Cardiac muscle cell (in vitro differentiated cells and primary cell): ENCODE measurements at regions not wholly inside any gene's neighbourhood (a gene's known extent, or its start where the extent isn't known, plus 50 kb on each side); places are given as distances from the start of the nearest gene placed in this dataset.
"Not testable (repeated sequence)": the region's sequence is repeated elsewhere in the genome, so short reads cannot be mapped to it uniquely, and the experiment has no call there.

ENCODE experiments used
- DNase-seq, 2 donors: peaks; one replicate each; pipeline versions ENCODE4 v3.0.0 to v3.0.0-alpha.2; 2010 to 2017; ENCODE audit warnings: low read depth in 1 of 2, low spot score in 1 of 2
- H3K27ac ChIP-seq: fragments of 200-600 bp; sonication (generic); 2 replicates; pipeline ENCODE4 v1.5.1; 2016
- H3K27me3 ChIP-seq: fragments of 200-600 bp; sonication (generic); 2 replicates; pipeline ENCODE4 v1.6.0; 2016; ENCODE audit warnings: control low read depth
- H3K36me3 ChIP-seq: fragments of 200-600 bp; sonication (generic); 2 replicates; pipeline ENCODE4 v1.5.1; 2016; ENCODE audit warnings: control low read depth
- H3K4me1 ChIP-seq: fragments of 200-600 bp; sonication (generic); 2 replicates; pipeline ENCODE4 v1.8.1; 2017; ENCODE audit warnings: low read depth, mild to moderate bottlenecking, mixed run types
- H3K4me3 ChIP-seq: fragments of 200-600 bp; sonication (generic); 2 replicates; pipeline ENCODE4 v1.5.1; 2016; ENCODE audit warnings: mild to moderate bottlenecking
- H3K9me3 ChIP-seq: fragments of 200-600 bp; sonication (generic); 2 replicates; pipeline ENCODE4 v1.5.1; 2017; ENCODE audit warnings: low read depth, mild to moderate bottlenecking, control low read depth
- TF ChIP-seq, protein P1 (sequence below): IDR thresholded peaks from 2 replicates; pipeline ENCODE4 v1.5.1; 2012; ENCODE audit warnings: low read depth, mild to moderate bottlenecking, low read length

DNA sequence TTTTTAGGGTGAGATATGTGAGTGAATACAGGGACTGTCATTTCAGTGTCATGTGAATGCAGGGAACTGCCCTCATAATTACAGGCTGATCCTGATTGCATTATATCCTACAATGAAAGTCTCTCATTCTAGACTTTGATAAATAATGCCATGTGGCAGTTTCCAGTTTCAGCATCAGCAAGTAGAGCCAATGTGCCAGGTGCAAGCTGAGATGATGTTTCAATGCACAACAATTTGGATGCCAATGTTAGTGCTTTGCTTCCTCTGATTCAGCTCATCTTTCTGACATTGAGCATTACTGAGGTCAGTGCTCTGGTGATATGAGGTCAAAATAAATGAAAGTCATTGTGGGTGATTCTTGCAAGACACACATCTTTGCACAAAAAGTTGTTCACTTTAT lies 63.7 kb upstream of the TFPI start:
- no peak for DNase-seq
- Histone ChIP-seq H3K4me1 (no peaks in the 10 kb centered on the region), H3K27ac (no peak overlapping the region), H3K4me3 (no peak overlapping the region), H3K36me3 (no peaks in the 10 kb centered on the region), H3K27me3 (no peaks in the 10 kb centered on the region), H3K9me3 (no peaks in the 10 kb centered on the region)
- TF ChIP-seq, protein P1, sequence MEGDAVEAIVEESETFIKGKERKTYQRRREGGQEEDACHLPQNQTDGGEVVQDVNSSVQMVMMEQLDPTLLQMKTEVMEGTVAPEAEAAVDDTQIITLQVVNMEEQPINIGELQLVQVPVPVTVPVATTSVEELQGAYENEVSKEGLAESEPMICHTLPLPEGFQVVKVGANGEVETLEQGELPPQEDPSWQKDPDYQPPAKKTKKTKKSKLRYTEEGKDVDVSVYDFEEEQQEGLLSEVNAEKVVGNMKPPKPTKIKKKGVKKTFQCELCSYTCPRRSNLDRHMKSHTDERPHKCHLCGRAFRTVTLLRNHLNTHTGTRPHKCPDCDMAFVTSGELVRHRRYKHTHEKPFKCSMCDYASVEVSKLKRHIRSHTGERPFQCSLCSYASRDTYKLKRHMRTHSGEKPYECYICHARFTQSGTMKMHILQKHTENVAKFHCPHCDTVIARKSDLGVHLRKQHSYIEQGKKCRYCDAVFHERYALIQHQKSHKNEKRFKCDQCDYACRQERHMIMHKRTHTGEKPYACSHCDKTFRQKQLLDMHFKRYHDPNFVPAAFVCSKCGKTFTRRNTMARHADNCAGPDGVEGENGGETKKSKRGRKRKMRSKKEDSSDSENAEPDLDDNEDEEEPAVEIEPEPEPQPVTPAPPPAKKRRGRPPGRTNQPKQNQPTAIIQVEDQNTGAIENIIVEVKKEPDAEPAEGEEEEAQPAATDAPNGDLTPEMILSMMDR, result no peak

DNA sequence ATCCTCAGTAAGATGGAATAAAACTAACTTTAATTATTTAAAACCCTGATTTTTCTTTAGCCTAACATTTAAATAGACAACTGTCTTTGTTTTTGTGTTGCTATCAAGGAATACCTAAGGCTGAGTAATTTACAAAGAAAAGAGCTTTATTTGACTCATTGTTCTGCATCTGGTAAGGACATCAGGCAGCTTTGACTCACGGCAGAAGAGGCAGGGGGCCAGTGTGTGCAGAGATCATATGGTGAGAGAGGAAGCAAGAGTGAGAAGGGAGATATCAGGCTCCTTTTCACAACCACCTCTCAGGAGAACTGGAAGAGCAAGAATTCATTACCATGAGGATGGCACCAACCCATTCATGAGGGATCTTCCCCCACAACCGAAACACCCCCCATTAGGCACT lies 64.6 kb upstream of the TFPI start:
- Histone ChIP-seq H3K9me3 (no peaks in the 10 kb centered on the region), H3K4me3 (no peak overlapping the region), H3K4me1 (no peaks in the 10 kb centered on the region), H3K36me3 (no peaks in the 10 kb centered on the region), H3K27me3 (no peaks in the 10 kb centered on the region), H3K27ac (no peak overlapping the region)
- DNase-seq, result peak in 1 of 2 donors; percentile 12
- TF ChIP-seq, protein P1, result no peak

DNA sequence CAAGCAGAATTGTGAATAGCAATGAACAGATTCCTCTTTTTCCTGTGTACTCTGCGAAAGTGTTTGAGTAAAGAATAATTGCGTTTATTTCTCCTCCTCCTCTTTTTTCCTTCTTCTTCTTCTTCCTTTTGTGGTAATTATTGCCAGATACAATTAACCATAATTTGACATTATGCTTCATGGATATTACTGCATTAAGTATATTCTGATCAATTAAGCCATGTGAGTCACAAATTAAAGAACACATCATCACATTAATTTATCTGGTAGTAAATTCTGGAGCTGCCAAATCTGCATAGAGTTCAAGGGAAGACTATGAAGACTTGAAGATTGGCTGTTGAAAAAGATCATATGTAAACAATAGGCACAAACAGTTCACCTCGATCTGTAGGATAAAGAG lies 72.9 kb upstream of the TFPI start:
- Histone ChIP-seq H3K4me1 (no peaks in the 10 kb centered on the region), H3K27ac (no peak overlapping the region), H3K9me3 (no peaks in the 10 kb centered on the region), H3K4me3 (no peak overlapping the region), H3K27me3 (no peaks in the 10 kb centered on the region), H3K36me3 (no peaks in the 10 kb centered on the region)
- no peak for DNase-seq
- TF ChIP-seq, protein P1, result no peak

DNA sequence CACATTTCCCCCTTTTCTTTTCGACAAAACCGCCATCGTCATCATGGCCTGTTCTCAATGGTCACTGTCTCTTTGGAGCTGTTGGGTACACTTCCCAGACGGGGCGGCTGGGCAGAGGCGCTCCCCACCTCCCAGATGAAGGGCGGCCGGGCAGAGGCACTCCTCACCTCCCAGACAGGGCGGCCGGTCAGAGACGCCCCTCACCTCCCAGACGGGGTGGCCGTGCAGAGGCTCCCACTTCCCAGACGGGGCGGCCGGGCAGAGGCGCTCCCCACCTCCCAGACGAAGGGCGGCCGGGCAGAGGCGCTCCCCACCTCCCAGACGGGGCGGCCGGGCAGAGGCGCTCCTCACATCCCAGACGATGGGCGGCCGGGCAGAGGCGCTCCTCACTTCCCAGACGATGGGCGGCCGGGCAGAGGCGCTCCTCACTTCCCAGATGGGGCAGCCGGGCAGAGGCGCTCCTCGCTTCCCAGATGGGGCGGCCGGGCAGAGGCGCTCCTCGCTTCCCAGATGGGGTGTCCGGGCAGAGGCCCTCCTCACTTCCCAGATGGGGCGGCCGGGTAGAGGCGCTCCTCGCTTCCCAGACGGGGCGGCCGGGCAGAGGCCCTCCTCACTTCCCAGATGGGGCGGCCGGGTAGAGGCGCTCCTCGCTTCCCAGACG lies 82.6 kb upstream of the TFPI start:
- H3K27ac ChIP-seq, H3K4me3 ChIP-seq, DNase-seq, H3K36me3 ChIP-seq, H3K4me1 ChIP-seq, H3K27me3 ChIP-seq, H3K9me3 ChIP-seq: not testable (repeated sequence)

DNA sequence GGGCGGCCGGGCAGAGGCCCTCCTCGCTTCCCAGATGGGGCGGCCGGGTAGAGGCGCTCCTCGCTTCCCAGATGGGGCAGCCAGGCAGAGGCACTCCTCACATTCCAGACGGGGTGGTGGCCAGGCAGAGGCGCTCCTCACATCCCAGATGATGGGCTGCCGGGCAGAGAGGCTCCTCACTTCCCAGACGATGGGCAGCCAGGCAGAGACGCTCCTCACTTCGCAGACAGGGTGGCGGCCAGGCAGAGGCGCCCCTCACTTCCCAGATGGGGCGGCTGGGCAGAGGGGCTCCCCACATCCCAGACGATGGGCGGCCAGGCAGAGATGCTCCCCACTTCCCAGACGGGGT lies 83.1 kb upstream of the TFPI start:
- H3K27ac ChIP-seq, H3K36me3 ChIP-seq, H3K27me3 ChIP-seq, DNase-seq, H3K4me3 ChIP-seq, H3K9me3 ChIP-seq, H3K4me1 ChIP-seq: not testable (repeated sequence)

DNA sequence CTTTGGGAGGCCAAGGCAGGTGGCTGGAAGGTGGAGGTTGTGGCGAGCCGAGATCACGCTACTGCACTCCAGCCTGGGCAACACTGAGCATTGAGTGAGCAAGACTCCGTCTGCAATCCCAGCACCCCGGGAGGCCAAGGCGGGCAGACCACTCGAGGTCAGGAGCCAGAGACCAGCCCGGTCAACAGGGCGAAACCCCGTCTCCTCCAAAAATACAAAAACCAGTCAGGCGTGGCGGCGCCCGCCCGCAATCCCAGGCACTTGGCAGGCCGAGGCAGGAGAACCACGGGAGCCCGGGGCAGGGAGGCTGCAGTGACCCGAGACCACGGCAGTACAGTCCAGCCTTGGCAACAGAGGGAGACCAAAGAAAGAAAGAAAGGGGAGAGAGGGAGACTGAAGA lies 83.5 kb upstream of the TFPI start:
- not testable (repeated sequence) for H3K4me1 ChIP-seq, H3K36me3 ChIP-seq, DNase-seq, H3K4me3 ChIP-seq, H3K27me3 ChIP-seq, H3K9me3 ChIP-seq, H3K27ac ChIP-seq

DNA sequence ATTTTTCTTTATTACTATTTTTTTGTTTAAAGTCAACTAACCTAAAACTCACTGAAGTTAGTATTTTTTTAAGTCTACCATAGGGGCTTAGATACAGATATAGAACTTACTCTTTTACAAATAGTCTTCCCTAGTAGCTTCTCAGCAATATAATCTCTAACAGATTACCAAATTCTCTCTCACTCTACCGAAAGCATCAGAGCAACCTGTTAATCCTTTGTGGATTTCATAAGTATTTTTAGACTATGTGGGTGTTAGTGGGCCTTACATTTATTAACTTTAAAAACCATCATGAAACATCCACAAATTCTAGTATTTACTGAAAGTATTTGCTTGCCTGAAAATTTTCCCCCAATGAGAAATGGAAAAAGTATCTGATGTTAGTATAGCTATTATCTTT lies 84.6 kb upstream of the TFPI start:
- no peaks in the 10 kb centered on the region for H3K9me3 ChIP-seq
- H3K4me1 ChIP-seq, result no peaks in the 10 kb centered on the region
- no peak overlapping the region for H3K27ac ChIP-seq
- no peaks in the 10 kb centered on the region for H3K36me3 ChIP-seq
- no peaks in the 10 kb centered on the region for H3K27me3 ChIP-seq
- no peak for DNase-seq
- TF ChIP-seq, protein P1, result no peak
- H3K4me3 ChIP-seq, result no peak overlapping the region
